ENCODE measurements at regions not wholly inside any gene's neighbourhood (a gene's known extent, or its start where the extent isn't known, plus 50 kb on each side); places are given as distances from the start of the nearest gene placed in this dataset.

DNA sequence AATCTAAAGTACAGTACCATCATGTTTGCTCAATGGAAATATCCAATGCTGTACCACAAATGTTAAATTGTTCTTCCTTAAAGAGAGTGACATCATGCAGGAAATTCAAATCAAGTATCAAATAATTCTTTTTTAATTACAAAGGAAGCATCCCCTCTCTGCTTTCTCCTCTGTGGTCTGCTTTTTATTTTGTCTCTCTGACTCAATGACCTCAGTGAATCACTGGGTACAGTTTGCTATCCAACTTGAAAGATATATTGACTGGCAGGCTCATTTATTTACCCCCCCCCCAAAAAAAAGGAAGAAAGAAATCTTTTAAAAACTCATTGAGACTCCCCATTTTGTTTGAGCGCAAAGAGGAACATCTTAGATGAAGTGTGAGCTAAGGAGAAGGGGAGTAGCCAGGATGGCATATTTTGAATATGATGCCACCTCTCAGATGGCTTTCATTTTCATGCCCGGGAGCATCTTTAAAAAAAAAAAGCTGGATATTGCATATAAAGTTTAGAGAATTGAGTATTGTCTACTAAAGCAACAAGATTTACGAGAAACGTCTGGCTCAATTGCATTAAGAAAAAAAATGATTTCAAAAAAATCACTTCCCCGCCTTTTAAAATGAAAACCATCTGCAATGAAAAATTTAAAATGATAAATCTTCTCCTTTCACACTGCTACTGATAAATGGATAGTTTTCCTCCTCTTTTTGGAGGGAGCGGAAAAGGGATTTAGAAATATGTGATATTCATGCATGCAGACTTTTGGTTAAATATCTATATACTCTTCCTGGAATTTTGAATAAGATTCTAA is 307.1 kb upstream of the DPH6 start:
- Histone ChIP-seq H2AFZ (ENCODE audit: low read depth, low read length) (no peak overlapping the region), H3K27me3 (ENCODE audit: control insufficient read depth in 2 of 2, insufficient read depth in 2 of 2, low read length in 2 of 2) (no peaks in the 10 kb centered on the region; a peak in 1 of 5 replicates), H4K20me1 (replicated peaks; ENCODE audit: control insufficient read depth, insufficient read depth, low read length) (no peaks in the 10 kb centered on the region), H3K4me1 (replicated peaks in 1 of 2; ENCODE audit: control insufficient read depth in 2 of 2, insufficient read depth in 2 of 2, low read length in 2 of 2) (no peaks in the 10 kb centered on the region), H3K79me2 (ENCODE audit: control insufficient read depth, insufficient read depth, low read length) (no peaks in the 10 kb centered on the region), H3K4me2 (ENCODE audit: insufficient read depth, low read length) (no peak overlapping the region), H3K36me3 (ENCODE audit: control insufficient read depth, insufficient read depth, low read length) (no peaks in the 10 kb centered on the region), H3K27ac (ENCODE audit: extremely low read depth, low read depth, low read length) (no peak overlapping the region), H3K9ac (ENCODE audit: insufficient read depth in 1 of 2, low read depth in 2 of 2, low read length in 2 of 2) (no peak overlapping the region), H3K9me1 (ENCODE audit: control insufficient read depth, insufficient read depth, low read length) (no peaks in the 10 kb centered on the region), H3K4me3 (no peak overlapping the region), H3K9me3 (replicated peaks; ENCODE audit: control insufficient read depth, insufficient read depth, low read depth, low read length) (no peaks in the 10 kb centered on the region)
- POLR2A ChIA-PET = no interaction called here
- ATAC-seq (no peak), DNase-seq (ENCODE audit: extremely low read depth in 1 of 4, low spot score in 3 of 4) (no peak), FAIRE-seq (no peak)
- in situ Hi-C loops (cut with MboI) = no loop called here
- intact Hi-C loops (cut with micrococcal nuclease) = no loop called here
- TF ChIP-seq, protein P1, sequence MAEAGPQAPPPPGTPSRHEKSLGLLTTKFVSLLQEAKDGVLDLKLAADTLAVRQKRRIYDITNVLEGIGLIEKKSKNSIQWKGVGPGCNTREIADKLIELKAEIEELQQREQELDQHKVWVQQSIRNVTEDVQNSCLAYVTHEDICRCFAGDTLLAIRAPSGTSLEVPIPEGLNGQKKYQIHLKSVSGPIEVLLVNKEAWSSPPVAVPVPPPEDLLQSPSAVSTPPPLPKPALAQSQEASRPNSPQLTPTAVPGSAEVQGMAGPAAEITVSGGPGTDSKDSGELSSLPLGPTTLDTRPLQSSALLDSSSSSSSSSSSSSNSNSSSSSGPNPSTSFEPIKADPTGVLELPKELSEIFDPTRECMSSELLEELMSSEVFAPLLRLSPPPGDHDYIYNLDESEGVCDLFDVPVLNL (CRISPR knock-in tag; IDR thresholded peaks at IDR 0.05; ENCODE audit: low read depth) = no peak
- TF ChIP-seq, protein P2, sequence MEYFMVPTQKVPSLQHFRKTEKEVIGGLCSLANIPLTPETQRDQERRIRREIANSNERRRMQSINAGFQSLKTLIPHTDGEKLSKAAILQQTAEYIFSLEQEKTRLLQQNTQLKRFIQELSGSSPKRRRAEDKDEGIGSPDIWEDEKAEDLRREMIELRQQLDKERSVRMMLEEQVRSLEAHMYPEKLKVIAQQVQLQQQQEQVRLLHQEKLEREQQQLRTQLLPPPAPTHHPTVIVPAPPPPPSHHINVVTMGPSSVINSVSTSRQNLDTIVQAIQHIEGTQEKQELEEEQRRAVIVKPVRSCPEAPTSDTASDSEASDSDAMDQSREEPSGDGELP (CRISPR knock-in tag; IDR thresholded peaks at IDR 0.05; ENCODE audit: borderline replicate concordance) = no peak
- no peak for TF ChIP-seq NR4A1 (CRISPR knock-in tag; IDR thresholded peaks at IDR 0.05)
- TF ChIP-seq NR4A1 (tag; IDR thresholded peaks at IDR 0.05) = no peak
- no peak for TF ChIP-seq SETDB1 (IDR thresholded peaks at IDR 0.05; ENCODE audit: low read length)
- no peak for TF ChIP-seq TCF7L2 (IDR thresholded peaks at IDR 0.05; ENCODE audit: low read depth, low read length)
- 1% methylated on average over 5 of the region's 6 CpGs for WGBS (ENCODE audit: insufficient coverage, low coverage, missing lambda C conversion rate)
- CTCF ChIA-PET (ENCODE audit: low intra/inter-chr PET ratio) = no interaction called here
- no TSS peak for BruUV-seq (replicated peaks)
